ENCODE measurements at regions not wholly inside any gene's neighbourhood (a gene's known extent, or its start where the extent isn't known, plus 50 kb on each side); places are given as distances from the start of the nearest gene placed in this dataset.

GRCh38 chr12:118637767-118638370 lies 261.5 kb downstream of the SUDS3 start:
- no peak for TF ChIP-seq CTCF (IDR thresholded peaks at IDR 0.05)
- Histone ChIP-seq H2AFZ (ENCODE audit: insufficient read depth, low read depth, low read length, poor library complexity, severe bottlenecking) (no peak overlapping the region), H3K27ac (ENCODE audit: low read depth in 1 of 2, low read length in 2 of 2) (no peak overlapping the region), H3K79me2 (ENCODE audit: insufficient read depth, low read length) (no peaks in the 10 kb centered on the region), H4K20me1 (ENCODE audit: insufficient read depth, low read length) (no peaks in the 10 kb centered on the region), H3K9ac (ENCODE audit: insufficient read depth, low read length, poor library complexity, severe bottlenecking) (no peak overlapping the region), H3K36me3 (replicated peaks in 1 of 2; ENCODE audit: control insufficient read depth in 1 of 2, insufficient read depth in 2 of 2, low read length in 2 of 2) (no peaks in the 10 kb centered on the region), H3K9me3 (replicated peaks in 1 of 2; ENCODE audit: control insufficient read depth in 1 of 2, insufficient read depth in 1 of 2, low read length in 2 of 2) (no peaks in the 10 kb centered on the region), H3K4me2 (replicated peaks; ENCODE audit: extremely low read depth, low read length, poor library complexity, severe bottlenecking) (no peak overlapping the region), H3K4me1 (ENCODE audit: control insufficient read depth in 1 of 2, insufficient read depth in 2 of 2, low read length in 2 of 2) (no peaks in the 10 kb centered on the region), H3K27me3 (ENCODE audit: control insufficient read depth in 2 of 2, insufficient read depth in 2 of 2, low read length in 2 of 2) (no peaks in the 10 kb centered on the region), H3K4me3 (replicated peaks in 1 of 3; ENCODE audit: low read depth in 2 of 3, low read length in 3 of 3) (no peak overlapping the region)
- Mint-ChIP-seq H3K27ac (no peak overlapping the region), H3K4me1 (no peaks in the 10 kb centered on the region), H3K9me3 (peaks cover 0 to 7% (median 0%) of the 10 kb centered on the region in 7 donors), H3K36me3 (no peaks in the 10 kb centered on the region), H3K4me3 (no peak overlapping the region), H3K27me3 (ENCODE audit: low read depth in 3 of 3) (no peaks in the 10 kb centered on the region)
- 88% methylated on average over 3 of the region's 7 CpGs for WGBS (ENCODE audit: insufficient coverage)
- intact Hi-C loops (cut with micrococcal nuclease), result no loop called here
- no peak for DNase-seq

- Mint-ChIP-seq H3K27ac (no peak overlapping the region), H3K4me3 (no peak overlapping the region), H3K36me3 (no peaks in the 10 kb centered on the region), H3K27me3 (ENCODE audit: low read depth in 3 of 3) (peaks cover 0 to 2% (median 0%) of the 10 kb centered on the region in 3 donors), H3K4me1 (no peaks in the 10 kb centered on the region), H3K9me3 (peaks cover 0 to 7% (median 0%) of the 10 kb centered on the region in 7 donors)
- no peak for TF ChIP-seq CTCF (IDR thresholded peaks at IDR 0.05)
- Histone ChIP-seq H3K27me3 (ENCODE audit: control insufficient read depth in 2 of 2, insufficient read depth in 2 of 2, low read length in 2 of 2) (no peaks in the 10 kb centered on the region), H3K27ac (ENCODE audit: low read depth in 1 of 2, low read length in 2 of 2) (no peak overlapping the region), H4K20me1 (ENCODE audit: insufficient read depth, low read length) (no peaks in the 10 kb centered on the region), H2AFZ (ENCODE audit: insufficient read depth, low read depth, low read length, poor library complexity, severe bottlenecking) (no peak overlapping the region), H3K79me2 (ENCODE audit: insufficient read depth, low read length) (no peaks in the 10 kb centered on the region), H3K36me3 (replicated peaks in 1 of 2; ENCODE audit: control insufficient read depth in 1 of 2, insufficient read depth in 2 of 2, low read length in 2 of 2) (no peaks in the 10 kb centered on the region), H3K4me1 (ENCODE audit: control insufficient read depth in 1 of 2, insufficient read depth in 2 of 2, low read length in 2 of 2) (no peaks in the 10 kb centered on the region), H3K9me3 (replicated peaks in 1 of 2; ENCODE audit: control insufficient read depth in 1 of 2, insufficient read depth in 1 of 2, low read length in 2 of 2) (no peaks in the 10 kb centered on the region), H3K4me3 (replicated peaks in 1 of 3; ENCODE audit: low read depth in 2 of 3, low read length in 3 of 3) (no peak overlapping the region), H3K9ac (ENCODE audit: insufficient read depth, low read length, poor library complexity, severe bottlenecking) (no peak overlapping the region), H3K4me2 (replicated peaks; ENCODE audit: extremely low read depth, low read length, poor library complexity, severe bottlenecking) (no peak overlapping the region)
- DNase-seq, result no peak
- WGBS (ENCODE audit: insufficient coverage), result 80% methylated on average over 1 of the region's 3 CpGs
- intact Hi-C loops (cut with micrococcal nuclease), result no loop called here
Observed at GRCh38 chr12:118641249-118641648, 264.9 kb downstream of the SUDS3 start.
